ENCODE measurements at regions not wholly inside any gene's neighbourhood (a gene's known extent, or its start where the extent isn't known, plus 50 kb on each side); places are given as distances from the start of the nearest gene placed in this dataset.

GRCh38 chr12:63508543-63508942, 159.8 kb downstream of the DPY19L2 start:
- no peaks in the 10 kb centered on the region for H3K36me3 ChIP-seq (ENCODE audit: insufficient read depth, low read length)
- TF ChIP-seq EP300 (conservative IDR thresholded peaks at IDR 0.05; ENCODE audit: poor library complexity, severe bottlenecking) = no peak
- H4K20me1 ChIP-seq (ENCODE audit: insufficient read depth) = no peaks in the 10 kb centered on the region
- no peak overlapping the region for H2AFZ ChIP-seq (ENCODE audit: low read depth, low read length)
- no peaks in the 10 kb centered on the region for H3F3A ChIP-seq (ENCODE audit: insufficient read depth, low read length, poor library complexity, severe bottlenecking)
- no peaks in the 10 kb centered on the region for H3K27me3 ChIP-seq (ENCODE audit: insufficient read depth, low read depth, low read length)
- H3K9me3 ChIP-seq (ENCODE audit: low read length) = no peaks in the 10 kb centered on the region
- no peak overlapping the region for H3K9ac ChIP-seq (ENCODE audit: low read length)
- no peak overlapping the region for H3K4me3 ChIP-seq (ENCODE audit: low read length)
- no peaks in the 10 kb centered on the region for H3K79me2 ChIP-seq (replicated peaks; ENCODE audit: insufficient read depth, low read length)
- no peaks in the 10 kb centered on the region for H3K9me2 ChIP-seq (ENCODE audit: insufficient read depth, low read length)
- no peak overlapping the region for H3K4me2 ChIP-seq (ENCODE audit: low read length)
- no peak overlapping the region for H3K27ac ChIP-seq (ENCODE audit: low read length)

DNA sequence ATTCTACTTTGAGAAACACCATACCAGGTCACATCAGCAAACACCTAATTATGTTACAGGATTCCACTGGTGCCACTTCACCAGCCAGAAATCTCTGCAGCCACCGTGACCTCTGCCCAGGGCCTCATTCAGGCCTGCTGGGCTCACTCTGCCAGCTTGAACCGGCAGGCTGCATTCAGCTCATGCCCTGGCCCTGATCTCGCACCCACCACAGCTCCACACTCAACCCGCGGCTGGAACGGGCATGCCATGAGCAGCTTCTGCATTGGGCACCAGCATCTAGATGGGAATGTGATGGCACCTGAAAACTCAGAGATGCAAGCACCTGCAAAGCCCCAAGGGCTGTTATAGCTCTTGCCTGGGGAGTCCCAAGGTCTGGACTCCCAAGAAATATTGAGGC, 168.7 kb downstream of the DPY19L2 start:
- H3K79me2 ChIP-seq (replicated peaks; ENCODE audit: insufficient read depth, low read length) = no peaks in the 10 kb centered on the region
- no peak overlapping the region for H3K9ac ChIP-seq (ENCODE audit: low read length)
- no peak overlapping the region for H3K4me3 ChIP-seq (ENCODE audit: low read length)
- H4K20me1 ChIP-seq (ENCODE audit: insufficient read depth) = no peaks in the 10 kb centered on the region
- H3K36me3 ChIP-seq (ENCODE audit: insufficient read depth, low read length) = no peaks in the 10 kb centered on the region
- no peak overlapping the region for H3K27ac ChIP-seq (ENCODE audit: low read length)
- H2AFZ ChIP-seq (ENCODE audit: low read depth, low read length) = no peak overlapping the region
- H3K9me2 ChIP-seq (ENCODE audit: insufficient read depth, low read length) = no peaks in the 10 kb centered on the region
- H3K27me3 ChIP-seq (ENCODE audit: insufficient read depth, low read depth, low read length) = no peaks in the 10 kb centered on the region
- H3K4me2 ChIP-seq (ENCODE audit: low read length) = no peak overlapping the region
- H3F3A ChIP-seq (ENCODE audit: insufficient read depth, low read length, poor library complexity, severe bottlenecking) = no peaks in the 10 kb centered on the region
- H3K9me3 ChIP-seq (ENCODE audit: low read length) = no peaks in the 10 kb centered on the region
- TF ChIP-seq RAD21 (conservative IDR thresholded peaks at IDR 0.05) (no peak), MXI1 (conservative IDR thresholded peaks at IDR 0.05; ENCODE audit: poor library complexity, severe bottlenecking) (no peak), REST (IDR thresholded peaks at IDR 0.05; ENCODE audit: borderline replicate concordance) (no peak), EZH2 (IDR thresholded peaks at IDR 0.05; ENCODE audit: borderline replicate concordance, insufficient read depth, low read length, poor library complexity, severe bottlenecking) (no peak), TAF1 (IDR thresholded peaks at IDR 0.05; ENCODE audit: low read depth) (no peak), POLR2AphosphoS5 (IDR thresholded peaks at IDR 0.05) (no peak), SMC3 (conservative IDR thresholded peaks at IDR 0.05; ENCODE audit: poor library complexity) (no peak), EP300 (conservative IDR thresholded peaks at IDR 0.05; ENCODE audit: poor library complexity, severe bottlenecking) (no peak)
- TF ChIP-seq, protein P1, sequence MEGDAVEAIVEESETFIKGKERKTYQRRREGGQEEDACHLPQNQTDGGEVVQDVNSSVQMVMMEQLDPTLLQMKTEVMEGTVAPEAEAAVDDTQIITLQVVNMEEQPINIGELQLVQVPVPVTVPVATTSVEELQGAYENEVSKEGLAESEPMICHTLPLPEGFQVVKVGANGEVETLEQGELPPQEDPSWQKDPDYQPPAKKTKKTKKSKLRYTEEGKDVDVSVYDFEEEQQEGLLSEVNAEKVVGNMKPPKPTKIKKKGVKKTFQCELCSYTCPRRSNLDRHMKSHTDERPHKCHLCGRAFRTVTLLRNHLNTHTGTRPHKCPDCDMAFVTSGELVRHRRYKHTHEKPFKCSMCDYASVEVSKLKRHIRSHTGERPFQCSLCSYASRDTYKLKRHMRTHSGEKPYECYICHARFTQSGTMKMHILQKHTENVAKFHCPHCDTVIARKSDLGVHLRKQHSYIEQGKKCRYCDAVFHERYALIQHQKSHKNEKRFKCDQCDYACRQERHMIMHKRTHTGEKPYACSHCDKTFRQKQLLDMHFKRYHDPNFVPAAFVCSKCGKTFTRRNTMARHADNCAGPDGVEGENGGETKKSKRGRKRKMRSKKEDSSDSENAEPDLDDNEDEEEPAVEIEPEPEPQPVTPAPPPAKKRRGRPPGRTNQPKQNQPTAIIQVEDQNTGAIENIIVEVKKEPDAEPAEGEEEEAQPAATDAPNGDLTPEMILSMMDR (IDR thresholded peaks at IDR 0.05; ENCODE audit: poor library complexity, severe bottlenecking) = no peak

- no peak for TF ChIP-seq EZH2 (IDR thresholded peaks at IDR 0.05; ENCODE audit: borderline replicate concordance, insufficient read depth, low read length, poor library complexity, severe bottlenecking)
- Histone ChIP-seq H3K27me3 (ENCODE audit: insufficient read depth, low read depth, low read length) (no peaks in the 10 kb centered on the region), H3K27ac (ENCODE audit: low read length) (no peak overlapping the region), H4K20me1 (ENCODE audit: insufficient read depth) (no peaks in the 10 kb centered on the region), H3K36me3 (ENCODE audit: insufficient read depth, low read length) (no peaks in the 10 kb centered on the region), H3K79me2 (replicated peaks; ENCODE audit: insufficient read depth, low read length) (no peaks in the 10 kb centered on the region), H3F3A (ENCODE audit: insufficient read depth, low read length, poor library complexity, severe bottlenecking) (no peaks in the 10 kb centered on the region), H3K4me3 (ENCODE audit: low read length) (no peak overlapping the region), H3K9ac (ENCODE audit: low read length) (no peak overlapping the region), H3K9me2 (ENCODE audit: insufficient read depth, low read length) (no peaks in the 10 kb centered on the region), H2AFZ (ENCODE audit: low read depth, low read length) (no peak overlapping the region), H3K4me2 (ENCODE audit: low read length) (no peak overlapping the region), H3K9me3 (ENCODE audit: low read length) (no peaks in the 10 kb centered on the region)
Observed at GRCh38 chr12:63498239-63498638, 170.1 kb downstream of the DPY19L2 start.

Measured in neural cell (in vitro differentiated cells).